NCI-H345 treated with DMSO at 0.1 percent for 48 hours (cell line): ENCODE measurements at regions not wholly inside any gene's neighbourhood (a gene's known extent, or its start where the extent isn't known, plus 50 kb on each side); places are given as distances from the start of the nearest gene placed in this dataset.
"Not testable (repeated sequence)": the region's sequence is repeated elsewhere in the genome, so short reads cannot be mapped to it uniquely, and the experiment has no call there.

Experiments
- DNase-seq: peaks from one replicate; lab custom pipeline; 2025; ENCODE audit not compliant: unreplicated experiment; lab: John Stamatoyannopoulos, UW

GRCh38 chr2:163974766-163975165 is 239.0 kb upstream of the FIGN start:
- no peak for DNase-seq

GRCh38 chr2:163970058-163970813 is 234.4 kb upstream of the FIGN start:
- no peak for DNase-seq

- not testable (repeated sequence) for DNase-seq
Measured at GRCh38 chr2:163964278-163964677, 228.5 kb upstream of the FIGN start.

- DNase-seq: no peak
Measured at GRCh38 chr2:163953390-163953907, 217.6 kb upstream of the FIGN start.

GRCh38 chr2:163951312-163951711 is 215.5 kb upstream of the FIGN start:
- DNase-seq: no peak

GRCh38 chr2:163949693-163950092 is 213.9 kb upstream of the FIGN start:
- DNase-seq: no peak

GRCh38 chr2:163944347-163944737 is 208.5 kb upstream of the FIGN start:
- DNase-seq: no peak

GRCh38 chr2:163943403-163944346 is 207.9 kb upstream of the FIGN start:
- no peak for DNase-seq

GRCh38 chr2:163934131-163934530 is 198.3 kb upstream of the FIGN start:
- DNase-seq: peak; percentile 62

- no peak for DNase-seq
Measured at GRCh38 chr2:163919717-163920116, 183.9 kb upstream of the FIGN start.

GRCh38 chr2:163914486-163914885 is 178.7 kb upstream of the FIGN start:
- DNase-seq: not testable (repeated sequence)

GRCh38 chr2:163913532-163913944 is 177.7 kb upstream of the FIGN start:
- DNase-seq: not testable (repeated sequence)

- no peak for DNase-seq
Measured at GRCh38 chr2:163909411-163910080, 173.7 kb upstream of the FIGN start.

GRCh38 chr2:163906410-163906809 is 170.6 kb upstream of the FIGN start:
- DNase-seq: no peak

GRCh38 chr2:163897799-163898198 is 162.0 kb upstream of the FIGN start:
- no peak for DNase-seq

GRCh38 chr2:163893444-163893843 is 157.6 kb upstream of the FIGN start:
- DNase-seq: not testable (repeated sequence)

- DNase-seq: no peak
Measured at GRCh38 chr2:163888591-163888990, 152.8 kb upstream of the FIGN start.

GRCh38 chr2:163887182-163887581 is 151.4 kb upstream of the FIGN start:
- no peak for DNase-seq

GRCh38 chr2:163884416-163884815 is 148.6 kb upstream of the FIGN start:
- no peak for DNase-seq

- DNase-seq: no peak
Measured at GRCh38 chr2:163878718-163879117, 142.9 kb upstream of the FIGN start.

- no peak for DNase-seq
Measured at GRCh38 chr2:163877316-163877715, 141.5 kb upstream of the FIGN start.
